Esophagus squamous epithelium (tissue), 4 donors: ENCODE measurements at regions not wholly inside any gene's neighbourhood (a gene's known extent, or its start where the extent isn't known, plus 50 kb on each side); places are given as distances from the start of the nearest gene placed in this dataset.

Experiments
- POLR2A ChIP-seq, 4 donors: fragments of 450-650 bp; IDR thresholded peaks; one replicate each; pipeline ENCODE4 v1.6.1; 2017; ENCODE audit warnings: antibody characterized with exemption in 4 of 4, mild to moderate bottlenecking in 4 of 4, moderate library complexity in 3 of 4
- TF ChIP-seq, protein P1 (sequence below), 6 experiments: fragments of 450-650 bp in 4 of 6; fragments of 200-600 bp in 2 of 6; sonication (generic) in 2 of 6; IDR thresholded peaks; one replicate each; pipeline ENCODE4 v1.5.1; 2016 to 2019; ENCODE audit warnings: antibody characterized with exemption in 6 of 6, mild to moderate bottlenecking in 4 of 6, moderate library complexity in 4 of 6

DNA sequence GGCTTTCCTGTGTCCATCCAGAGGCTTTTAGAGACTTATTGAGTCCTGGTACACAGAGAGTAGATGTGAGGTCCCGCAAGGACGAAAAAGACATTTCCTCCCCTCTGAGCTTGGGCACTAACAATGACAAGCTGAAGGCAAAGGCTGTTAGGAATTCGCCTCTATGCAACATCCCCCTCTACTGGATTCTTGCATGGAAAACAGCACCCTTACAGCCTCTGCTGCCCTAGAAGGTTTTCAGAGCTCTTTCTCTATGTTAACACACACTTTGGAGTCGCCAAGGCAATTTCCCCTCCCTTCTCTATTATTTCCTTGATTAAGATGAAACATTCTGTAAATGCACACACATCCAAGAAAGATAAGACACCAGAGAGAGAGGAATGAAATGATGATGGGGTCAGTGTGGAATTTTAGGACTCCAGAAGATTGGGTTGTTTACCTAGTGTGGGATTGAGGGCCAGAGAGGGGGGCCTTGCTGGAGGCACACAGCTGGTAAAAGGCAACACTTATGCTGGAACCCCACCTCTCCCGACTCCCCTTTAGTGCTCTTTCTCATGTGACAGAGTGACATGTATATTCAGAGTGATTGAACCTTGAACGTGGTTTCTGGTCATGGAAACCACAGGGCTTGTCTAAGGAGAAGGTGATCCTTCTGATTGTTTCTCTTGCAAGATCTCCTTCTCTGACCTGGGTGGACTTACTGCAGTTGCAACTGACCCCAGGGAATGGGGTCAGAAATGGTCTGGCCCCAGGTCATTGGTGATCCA lies 300.7 kb downstream of the CLIC5 start:
- TF ChIP-seq POLR2A (IDR thresholded peaks at IDR 0.05): no peak
- TF ChIP-seq, protein P1, sequence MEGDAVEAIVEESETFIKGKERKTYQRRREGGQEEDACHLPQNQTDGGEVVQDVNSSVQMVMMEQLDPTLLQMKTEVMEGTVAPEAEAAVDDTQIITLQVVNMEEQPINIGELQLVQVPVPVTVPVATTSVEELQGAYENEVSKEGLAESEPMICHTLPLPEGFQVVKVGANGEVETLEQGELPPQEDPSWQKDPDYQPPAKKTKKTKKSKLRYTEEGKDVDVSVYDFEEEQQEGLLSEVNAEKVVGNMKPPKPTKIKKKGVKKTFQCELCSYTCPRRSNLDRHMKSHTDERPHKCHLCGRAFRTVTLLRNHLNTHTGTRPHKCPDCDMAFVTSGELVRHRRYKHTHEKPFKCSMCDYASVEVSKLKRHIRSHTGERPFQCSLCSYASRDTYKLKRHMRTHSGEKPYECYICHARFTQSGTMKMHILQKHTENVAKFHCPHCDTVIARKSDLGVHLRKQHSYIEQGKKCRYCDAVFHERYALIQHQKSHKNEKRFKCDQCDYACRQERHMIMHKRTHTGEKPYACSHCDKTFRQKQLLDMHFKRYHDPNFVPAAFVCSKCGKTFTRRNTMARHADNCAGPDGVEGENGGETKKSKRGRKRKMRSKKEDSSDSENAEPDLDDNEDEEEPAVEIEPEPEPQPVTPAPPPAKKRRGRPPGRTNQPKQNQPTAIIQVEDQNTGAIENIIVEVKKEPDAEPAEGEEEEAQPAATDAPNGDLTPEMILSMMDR (IDR thresholded peaks at IDR 0.05): peak; percentile 65 to 85 (median 76)
